Right lung (tissue), 2 donors: ENCODE measurements at regions not wholly inside any gene's neighbourhood (a gene's known extent, or its start where the extent isn't known, plus 50 kb on each side); places are given as distances from the start of the nearest gene placed in this dataset.

Experiments
- DNase-seq, 2 donors: peaks; one replicate each; pipeline ENCODE4 v3.0.0-alpha.2; 2013

GRCh38 chr10:30793093-30793492, 163.5 kb upstream of the LYZL2 start:
- DNase-seq: no peak

- DNase-seq: no peak
Measured at GRCh38 chr10:30792025-30792424, 162.5 kb upstream of the LYZL2 start.

GRCh38 chr10:30791197-30791611, 161.7 kb upstream of the LYZL2 start:
- no peak for DNase-seq

- DNase-seq: no peak
Measured at GRCh38 chr10:30789806-30790205, 160.3 kb upstream of the LYZL2 start.

GRCh38 chr10:30788307-30788706, 158.8 kb upstream of the LYZL2 start:
- no peak for DNase-seq

- no peak for DNase-seq
Measured at GRCh38 chr10:30786906-30787305, 157.4 kb upstream of the LYZL2 start.

- no peak for DNase-seq
Measured at GRCh38 chr10:30786131-30786530, 156.6 kb upstream of the LYZL2 start.

GRCh38 chr10:30784897-30785605, 155.5 kb upstream of the LYZL2 start:
- DNase-seq: peak; percentile 80 to 84

- peak in 1 of 2 donors; percentile 55 for DNase-seq
Measured at GRCh38 chr10:30784524-30784896, 155.0 kb upstream of the LYZL2 start.

GRCh38 chr10:30783939-30784501, 154.5 kb upstream of the LYZL2 start:
- peak; percentile 79 to 84 for DNase-seq

- DNase-seq: no peak
Measured at GRCh38 chr10:30782537-30783461, 153.2 kb upstream of the LYZL2 start.

- DNase-seq: no peak
Measured at GRCh38 chr10:30782157-30782536, 152.6 kb upstream of the LYZL2 start.

GRCh38 chr10:30781670-30782121, 152.1 kb upstream of the LYZL2 start:
- no peak for DNase-seq

GRCh38 chr10:30778769-30779168, 149.2 kb upstream of the LYZL2 start:
- DNase-seq: no peak

GRCh38 chr10:30775779-30776591, 146.4 kb upstream of the LYZL2 start:
- no peak for DNase-seq

GRCh38 chr10:30774261-30774660, 144.7 kb upstream of the LYZL2 start:
- no peak for DNase-seq

- DNase-seq: no peak
Measured at GRCh38 chr10:30773501-30773900, 143.9 kb upstream of the LYZL2 start.

GRCh38 chr10:30770816-30771215, 141.3 kb upstream of the LYZL2 start:
- DNase-seq: no peak

- no peak for DNase-seq
Measured at GRCh38 chr10:30770229-30770628, 140.7 kb upstream of the LYZL2 start.

- no peak for DNase-seq
Measured at GRCh38 chr10:30769361-30769760, 139.8 kb upstream of the LYZL2 start.

- no peak for DNase-seq
Measured at GRCh38 chr10:30765616-30766015, 136.1 kb upstream of the LYZL2 start.
